H9 (cell line): ENCODE measurements at regions not wholly inside any gene's neighbourhood (a gene's known extent, or its start where the extent isn't known, plus 50 kb on each side); places are given as distances from the start of the nearest gene placed in this dataset.

Experiments used
- DNase-seq: peaks from one replicate; pipeline ENCODE4 v3.0.0-alpha.2; 2017
- H2AFZ ChIP-seq: one replicate; pipeline ENCODE4 v1.6.1; 2013; ENCODE audit warnings: mild to moderate bottlenecking, low read length, control low read depth, moderate library complexity
- H2AK5ac ChIP-seq: 2 replicates; pipeline ENCODE4 v1.6.1; 2013; ENCODE audit warnings: low read length, control low read depth, mixed read lengths; ENCODE audit not compliant: insufficient read length
- H2BK120ac ChIP-seq: one replicate; pipeline ENCODE4 v1.6.1; 2013; ENCODE audit warnings: low read depth, mild to moderate bottlenecking, low read length, control low read depth, inconsistent platforms; ENCODE audit not compliant: poor library complexity, severe bottlenecking
- H2BK12ac ChIP-seq: 2 replicates; pipeline ENCODE4 v1.6.1; 2013; ENCODE audit warnings: low read length, control low read depth, mixed read lengths, low read depth; ENCODE audit not compliant: insufficient read length
- H2BK15ac ChIP-seq: 2 replicates; pipeline ENCODE4 v1.6.1; 2013; ENCODE audit warnings: low read depth, low read length, control low read depth
- H2BK20ac ChIP-seq: one replicate; pipeline ENCODE4 v1.6.1; 2013; ENCODE audit warnings: low read depth, mild to moderate bottlenecking, low read length, control low read depth, inconsistent platforms; ENCODE audit not compliant: poor library complexity, severe bottlenecking
- H2BK5ac ChIP-seq: 2 replicates; pipeline ENCODE4 v1.6.1; 2013; ENCODE audit warnings: low read length, control low read depth, mixed read lengths; ENCODE audit not compliant: insufficient read length
- H3K14ac ChIP-seq: 2 replicates; pipeline ENCODE4 v1.6.1; 2013; ENCODE audit warnings: low read length, control low read depth; ENCODE audit not compliant: insufficient read depth
- H3K18ac ChIP-seq: 2 replicates; pipeline ENCODE4 v1.6.1; 2013; ENCODE audit warnings: low read depth, mild to moderate bottlenecking, mixed read lengths, low read length, control low read depth; ENCODE audit not compliant: insufficient read length
- H3K23ac ChIP-seq: 2 replicates; pipeline ENCODE4 v1.6.1; 2013; ENCODE audit warnings: low read length, control low read depth, mixed read lengths, low read depth; ENCODE audit not compliant: insufficient read length
- H3K23me2 ChIP-seq: 2 replicates; pipeline ENCODE4 v1.6.1; 2013; ENCODE audit warnings: low read depth, mild to moderate bottlenecking, mixed read lengths, low read length, control low read depth; ENCODE audit not compliant: insufficient read length, poor library complexity, severe bottlenecking
- H3K27ac ChIP-seq: 2 replicates; pipeline ENCODE4 v1.5.1; 2013; ENCODE audit warnings: low read length, control low read depth, mixed read lengths, low read depth; ENCODE audit not compliant: insufficient read length
- H3K27me3 ChIP-seq: 2 replicates; pipeline ENCODE4 v1.6.1; 2013; ENCODE audit warnings: low read length, control low read depth, inconsistent platforms; ENCODE audit not compliant: insufficient read depth
- H3K4ac ChIP-seq: 2 replicates; pipeline ENCODE4 v1.6.1; 2013; ENCODE audit warnings: low read depth, mild to moderate bottlenecking, control low read depth, inconsistent platforms, low read length, moderate library complexity
- H3K4me1 ChIP-seq: 2 replicates; pipeline ENCODE4 v1.6.1; 2013; ENCODE audit warnings: low read length, control low read depth, inconsistent platforms; ENCODE audit not compliant: insufficient read depth
- H3K4me2 ChIP-seq: 2 replicates; pipeline ENCODE4 v1.6.1; 2013; ENCODE audit warnings: low read length, control low read depth, mixed read lengths; ENCODE audit not compliant: insufficient read length, insufficient read depth
- H3K56ac ChIP-seq: 2 replicates; pipeline ENCODE4 v1.6.1; 2013; ENCODE audit warnings: low read depth, mild to moderate bottlenecking, mixed read lengths, low read length, control low read depth; ENCODE audit not compliant: insufficient read length
- H3K79me1 ChIP-seq: 2 replicates; pipeline ENCODE4 v1.6.1; 2013; ENCODE audit warnings: low read depth, mild to moderate bottlenecking, moderate library complexity, low read length, control low read depth, inconsistent platforms; ENCODE audit not compliant: insufficient read depth, poor library complexity, severe bottlenecking
- H3K79me2 ChIP-seq: 2 replicates; pipeline ENCODE4 v1.6.1; 2013; ENCODE audit warnings: low read length, control low read depth, inconsistent platforms; ENCODE audit not compliant: insufficient read depth
- H3K9ac ChIP-seq: 2 replicates; pipeline ENCODE4 v1.6.1; 2013; ENCODE audit warnings: low read length, control low read depth, mixed read lengths; ENCODE audit not compliant: insufficient read length; ENCODE audit errors: extremely low read depth
- H3K9me3 ChIP-seq: one replicate; pipeline ENCODE4 v1.6.1; 2013; ENCODE audit warnings: low read depth, low read length, inconsistent platforms; ENCODE audit not compliant: control insufficient read depth
- H3T11ph ChIP-seq: one replicate; pipeline ENCODE4 v1.6.1; 2013; ENCODE audit warnings: mild to moderate bottlenecking, low read length, control low read depth, inconsistent platforms
- H4K20me1 ChIP-seq: one replicate; pipeline ENCODE4 v1.6.1; 2013; ENCODE audit not compliant: control insufficient read depth, insufficient read length, insufficient read depth
- H4K5ac ChIP-seq: 2 replicates; pipeline ENCODE4 v1.6.1; 2013; ENCODE audit warnings: low read depth, mild to moderate bottlenecking, mixed read lengths, low read length, control low read depth; ENCODE audit not compliant: insufficient read length
- H4K8ac ChIP-seq: replicated peaks from 2 replicates; pipeline ENCODE4 v1.6.1; 2013; ENCODE audit warnings: low read length, control low read depth, mixed read lengths, low read depth; ENCODE audit not compliant: insufficient read length
- H4K91ac ChIP-seq: 2 replicates; pipeline ENCODE4 v1.6.1; 2013; ENCODE audit warnings: low read depth, mild to moderate bottlenecking, moderate library complexity, mixed read lengths, low read length, control low read depth; ENCODE audit not compliant: insufficient read length
- H3K27ac Mint-ChIP-seq, 3 experiments: 2 replicates in 2 of 3; 3 replicates in 1 of 3; pipeline ENCODE4 v1.8.0; 2020 to 2021; ENCODE audit warnings: mixed read lengths in 3 of 3, mild to moderate bottlenecking in 1 of 3, moderate library complexity in 1 of 3
- H3K27me3 Mint-ChIP-seq: 2 replicates; pipeline ENCODE4 v1.8.0; 2021; ENCODE audit warnings: low read depth, mild to moderate bottlenecking, moderate library complexity, mixed read lengths
- H3K36me3 Mint-ChIP-seq, 3 experiments: 2 replicates in 2 of 3; 3 replicates in 1 of 3; pipeline ENCODE4 v1.8.0; 2020 to 2021; ENCODE audit warnings: low read depth in 3 of 3, mixed read lengths in 3 of 3; ENCODE audit not compliant: insufficient read depth in 1 of 3
- H3K4me1 Mint-ChIP-seq, 2 experiments: 2 replicates each; pipeline ENCODE4 v1.8.0; 2020; ENCODE audit warnings: mixed read lengths in 2 of 2
- H3K4me3 Mint-ChIP-seq, 2 experiments: 2 replicates in 1 of 2; 3 replicates in 1 of 2; pipeline ENCODE4 v1.8.0; 2020 to 2021; ENCODE audit warnings: mild to moderate bottlenecking in 2 of 2, mixed read lengths in 2 of 2, moderate library complexity in 1 of 2
- H3K9me3 Mint-ChIP-seq, 2 experiments: 2 replicates in 1 of 2; 3 replicates in 1 of 2; pipeline ENCODE4 v1.8.0; 2020; ENCODE audit warnings: mild to moderate bottlenecking in 2 of 2, mixed read lengths in 2 of 2, moderate library complexity in 1 of 2
- WGBS: extraction: QIAGEN DNeasy Blood & Tissue Kit; methylation state at CpG from one replicate; pipeline ENCODE4 v1.1.7; 2013; ENCODE audit warnings: missing lambda C conversion rate, low lambda C conversion rate, mixed read lengths; ENCODE audit not compliant: insufficient read length; ENCODE audit errors: extremely low coverage; 5-methylcytosine and 5-hydroxymethylcytosine counted together
- TF ChIP-seq, protein P1 (sequence below): fragments of 200-600 bp; sonication (generic); conservative IDR thresholded peaks from 3 replicates; pipeline ENCODE4 v1.8.0; 2021; ENCODE audit warnings: antibody characterized with exemption, mild to moderate bottlenecking

DNA sequence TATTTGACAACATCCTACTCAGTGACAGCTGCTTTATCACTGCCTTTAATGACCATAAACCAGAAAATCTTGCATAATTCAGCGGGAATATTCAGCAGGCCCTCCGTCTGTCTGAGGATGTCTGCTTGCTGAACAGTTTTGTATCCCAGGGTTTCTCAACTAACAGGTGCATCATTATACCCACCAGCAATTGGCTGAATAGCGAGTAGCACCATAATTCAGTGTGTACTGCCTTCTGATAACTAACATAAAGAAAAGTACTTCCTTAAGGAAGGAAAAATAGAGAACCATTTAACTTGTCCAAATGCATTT, 680.1 kb downstream of the GALC start:
- no peak overlapping the region for H3K23ac ChIP-seq
- H3K4me1 Mint-ChIP-seq, result no peaks in the 10 kb centered on the region

More for the DNA sequence above, 680.1 kb downstream of the GALC start:
- Mint-ChIP-seq H3K4me3 (no peak overlapping the region), H3K27me3 (peaks cover 2% of the 10 kb centered on the region; the same call in 1 of the 2 replicates), H3K36me3 (no peaks in the 10 kb centered on the region), H3K27ac (no peak overlapping the region), H3K9me3 (no peaks in the 10 kb centered on the region; a peak in 1 of 5 replicates)
- WGBS, result no CpG with 5 or more reads among the region's 3 CpGs
- Histone ChIP-seq H3K4me1 (no peaks in the 10 kb centered on the region), H2AFZ (no peak overlapping the region), H3K9ac (no peak overlapping the region), H4K20me1 (no peaks in the 10 kb centered on the region), H4K8ac (no peak overlapping the region), H2BK5ac (no peak overlapping the region), H3K27me3 (no peaks in the 10 kb centered on the region), H3K79me2 (no peaks in the 10 kb centered on the region), H3K4me2 (no peak overlapping the region), H3K9me3 (no peaks in the 10 kb centered on the region), H4K91ac (no peak overlapping the region), H3T11ph (no peak overlapping the region), H2AK5ac (no peak overlapping the region), H3K79me1 (no peaks in the 10 kb centered on the region), H2BK15ac (no peak overlapping the region), H4K5ac (no peak overlapping the region), H3K23me2 (no peaks in the 10 kb centered on the region), H3K18ac (no peak overlapping the region), H2BK20ac (no peak overlapping the region), H3K27ac (no peak overlapping the region), H3K4ac (no peak overlapping the region), H3K14ac (no peak overlapping the region), H3K56ac (no peak overlapping the region), H2BK12ac (no peak overlapping the region), H2BK120ac (no peak overlapping the region)
- TF ChIP-seq, protein P1, sequence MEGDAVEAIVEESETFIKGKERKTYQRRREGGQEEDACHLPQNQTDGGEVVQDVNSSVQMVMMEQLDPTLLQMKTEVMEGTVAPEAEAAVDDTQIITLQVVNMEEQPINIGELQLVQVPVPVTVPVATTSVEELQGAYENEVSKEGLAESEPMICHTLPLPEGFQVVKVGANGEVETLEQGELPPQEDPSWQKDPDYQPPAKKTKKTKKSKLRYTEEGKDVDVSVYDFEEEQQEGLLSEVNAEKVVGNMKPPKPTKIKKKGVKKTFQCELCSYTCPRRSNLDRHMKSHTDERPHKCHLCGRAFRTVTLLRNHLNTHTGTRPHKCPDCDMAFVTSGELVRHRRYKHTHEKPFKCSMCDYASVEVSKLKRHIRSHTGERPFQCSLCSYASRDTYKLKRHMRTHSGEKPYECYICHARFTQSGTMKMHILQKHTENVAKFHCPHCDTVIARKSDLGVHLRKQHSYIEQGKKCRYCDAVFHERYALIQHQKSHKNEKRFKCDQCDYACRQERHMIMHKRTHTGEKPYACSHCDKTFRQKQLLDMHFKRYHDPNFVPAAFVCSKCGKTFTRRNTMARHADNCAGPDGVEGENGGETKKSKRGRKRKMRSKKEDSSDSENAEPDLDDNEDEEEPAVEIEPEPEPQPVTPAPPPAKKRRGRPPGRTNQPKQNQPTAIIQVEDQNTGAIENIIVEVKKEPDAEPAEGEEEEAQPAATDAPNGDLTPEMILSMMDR, result no peak
- no peak for DNase-seq
